ENCODE measurements at regions not wholly inside any gene's neighbourhood (a gene's known extent, or its start where the extent isn't known, plus 50 kb on each side); places are given as distances from the start of the nearest gene placed in this dataset.

DNA sequence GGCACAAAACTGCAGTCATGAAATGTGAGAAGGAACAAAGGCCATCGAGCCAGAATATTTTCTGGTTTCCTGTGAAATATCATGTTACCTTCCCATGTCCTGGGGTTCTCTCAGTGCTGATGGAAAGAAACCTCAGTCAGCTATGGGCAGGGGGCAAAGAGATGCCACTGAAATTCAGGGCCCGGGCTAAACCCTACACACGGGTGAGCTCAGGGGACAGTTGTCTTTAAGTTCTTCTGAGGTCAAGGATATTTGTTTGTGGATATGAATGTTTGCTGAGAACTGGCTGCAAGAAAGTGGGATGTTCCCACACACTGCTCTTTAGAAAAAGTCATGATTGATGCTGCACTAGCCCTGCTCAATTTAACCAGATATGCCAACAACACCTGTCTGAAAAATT lies 187.2 kb downstream of the MEX3B start:
- DNase-seq (ENCODE audit: low spot score in 2 of 2, unreplicated experiment in 2 of 2), result no peak
- TF ChIP-seq, protein P1, sequence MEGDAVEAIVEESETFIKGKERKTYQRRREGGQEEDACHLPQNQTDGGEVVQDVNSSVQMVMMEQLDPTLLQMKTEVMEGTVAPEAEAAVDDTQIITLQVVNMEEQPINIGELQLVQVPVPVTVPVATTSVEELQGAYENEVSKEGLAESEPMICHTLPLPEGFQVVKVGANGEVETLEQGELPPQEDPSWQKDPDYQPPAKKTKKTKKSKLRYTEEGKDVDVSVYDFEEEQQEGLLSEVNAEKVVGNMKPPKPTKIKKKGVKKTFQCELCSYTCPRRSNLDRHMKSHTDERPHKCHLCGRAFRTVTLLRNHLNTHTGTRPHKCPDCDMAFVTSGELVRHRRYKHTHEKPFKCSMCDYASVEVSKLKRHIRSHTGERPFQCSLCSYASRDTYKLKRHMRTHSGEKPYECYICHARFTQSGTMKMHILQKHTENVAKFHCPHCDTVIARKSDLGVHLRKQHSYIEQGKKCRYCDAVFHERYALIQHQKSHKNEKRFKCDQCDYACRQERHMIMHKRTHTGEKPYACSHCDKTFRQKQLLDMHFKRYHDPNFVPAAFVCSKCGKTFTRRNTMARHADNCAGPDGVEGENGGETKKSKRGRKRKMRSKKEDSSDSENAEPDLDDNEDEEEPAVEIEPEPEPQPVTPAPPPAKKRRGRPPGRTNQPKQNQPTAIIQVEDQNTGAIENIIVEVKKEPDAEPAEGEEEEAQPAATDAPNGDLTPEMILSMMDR (IDR thresholded peaks at IDR 0.05; ENCODE audit: unreplicated experiment), result no peak
- no peak overlapping the region for H3K4me3 Mint-ChIP-seq
- H3K27ac Mint-ChIP-seq, result no peak overlapping the region
- peaks cover 4% of the 10 kb centered on the region for H3K9me3 Mint-ChIP-seq
- no peaks in the 10 kb centered on the region for H3K27me3 Mint-ChIP-seq (ENCODE audit: low read depth)
- peaks cover 17% of the 10 kb centered on the region for H3K36me3 Mint-ChIP-seq
- H3K4me1 Mint-ChIP-seq, result no peaks in the 10 kb centered on the region

DNA sequence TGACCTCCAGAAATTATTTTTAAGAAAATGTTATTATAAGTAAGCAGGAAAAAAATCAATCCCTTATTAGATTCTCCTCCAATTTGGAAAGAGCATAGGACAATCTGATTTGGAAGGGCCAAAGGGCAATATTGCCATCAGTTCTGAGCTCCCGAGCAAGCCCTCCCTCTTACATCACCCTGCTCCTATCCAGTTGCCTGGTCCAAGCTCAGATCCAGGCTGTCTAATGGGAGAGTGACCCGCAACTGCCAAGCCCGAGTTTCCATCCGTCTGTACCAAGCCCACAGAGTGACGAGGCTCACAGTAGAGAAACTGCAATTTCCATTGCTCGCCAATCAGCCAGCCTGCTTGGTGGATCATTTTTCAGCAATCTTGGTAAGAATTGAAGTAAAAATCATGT lies 187.7 kb downstream of the MEX3B start:
- no peak for DNase-seq (ENCODE audit: low spot score in 2 of 2, unreplicated experiment in 2 of 2)
- H3K36me3 Mint-ChIP-seq, result peaks cover 13% of the 10 kb centered on the region
- TF ChIP-seq, protein P1 (IDR thresholded peaks at IDR 0.05; ENCODE audit: unreplicated experiment), result no peak
- H3K27ac Mint-ChIP-seq, result no peak overlapping the region
- H3K4me1 Mint-ChIP-seq, result peaks cover under 1% of the 10 kb centered on the region
- peaks cover 4% of the 10 kb centered on the region for H3K9me3 Mint-ChIP-seq
- H3K27me3 Mint-ChIP-seq (ENCODE audit: low read depth), result no peaks in the 10 kb centered on the region
- no peak overlapping the region for H3K4me3 Mint-ChIP-seq

DNA sequence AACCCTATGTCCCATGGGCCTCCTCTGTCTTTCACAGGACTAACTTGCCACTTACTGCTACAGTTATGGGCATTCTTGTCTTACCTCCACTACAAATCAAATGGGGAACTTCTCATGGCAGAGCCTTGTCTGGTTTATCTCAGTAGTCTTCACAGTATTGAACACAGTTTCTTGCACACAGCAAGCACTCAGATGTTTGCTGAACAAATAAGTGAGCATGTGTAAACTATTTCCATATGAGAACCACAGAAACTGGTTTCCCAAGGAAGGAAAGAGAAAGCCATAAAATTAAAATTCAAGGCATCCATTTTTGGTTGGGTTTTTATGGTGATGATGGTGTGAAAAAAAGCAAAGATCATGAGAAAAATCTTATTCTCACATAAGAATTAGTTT lies 189.2 kb downstream of the MEX3B start:
- H3K27me3 Mint-ChIP-seq (ENCODE audit: low read depth), result no peaks in the 10 kb centered on the region
- H3K9me3 Mint-ChIP-seq, result peaks cover 4% of the 10 kb centered on the region

DNA sequence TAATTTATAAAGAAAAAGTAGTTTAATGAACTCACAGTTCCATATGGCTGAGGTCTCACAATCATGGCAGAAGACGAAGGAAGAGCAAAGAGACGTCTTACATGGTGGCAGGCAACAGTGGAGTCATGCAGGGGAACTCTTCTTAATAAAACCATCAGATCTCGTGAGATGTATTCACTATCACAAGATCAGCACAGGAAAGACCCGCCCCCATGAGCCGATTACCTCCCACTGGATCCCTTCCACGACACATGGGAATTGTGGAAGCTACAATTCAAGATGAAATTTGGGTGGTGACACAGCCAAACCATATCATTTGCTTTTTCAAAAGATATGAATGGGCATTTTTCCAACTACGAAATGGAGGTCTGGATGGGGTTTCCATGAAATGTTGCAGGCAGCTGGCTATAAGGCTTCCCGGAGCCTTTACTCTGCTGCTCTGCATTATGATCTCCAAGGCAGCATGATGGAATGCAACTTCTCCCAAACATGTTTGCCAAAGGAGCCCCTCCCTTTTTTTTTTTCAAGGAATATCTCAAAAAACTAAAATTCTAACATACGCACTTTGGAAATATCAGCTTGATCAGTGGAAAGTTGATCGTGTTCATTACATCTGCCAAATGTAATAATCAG lies 189.7 kb downstream of the MEX3B start:
- Mint-ChIP-seq H3K36me3 (peaks cover 12% of the 10 kb centered on the region), H3K27ac (no peak overlapping the region), H3K4me1 (peaks cover 9% of the 10 kb centered on the region), H3K4me3 (no peak overlapping the region), H3K9me3 (peaks cover 4% of the 10 kb centered on the region), H3K27me3 (ENCODE audit: low read depth) (no peaks in the 10 kb centered on the region)
- DNase-seq (ENCODE audit: low spot score in 2 of 2, unreplicated experiment in 2 of 2), result no peak
- TF ChIP-seq, protein P1 (IDR thresholded peaks at IDR 0.05; ENCODE audit: unreplicated experiment), result no peak

More for the DNA sequence above, 189.2 kb downstream of the MEX3B start:
- peaks cover 12% of the 10 kb centered on the region for H3K36me3 Mint-ChIP-seq
- no peak overlapping the region for H3K4me3 Mint-ChIP-seq
- peaks cover 9% of the 10 kb centered on the region for H3K4me1 Mint-ChIP-seq
- no peak for DNase-seq (ENCODE audit: low spot score in 2 of 2, unreplicated experiment in 2 of 2)
- no peak overlapping the region for H3K27ac Mint-ChIP-seq
- TF ChIP-seq, protein P1 (IDR thresholded peaks at IDR 0.05; ENCODE audit: unreplicated experiment), result no peak

DNA sequence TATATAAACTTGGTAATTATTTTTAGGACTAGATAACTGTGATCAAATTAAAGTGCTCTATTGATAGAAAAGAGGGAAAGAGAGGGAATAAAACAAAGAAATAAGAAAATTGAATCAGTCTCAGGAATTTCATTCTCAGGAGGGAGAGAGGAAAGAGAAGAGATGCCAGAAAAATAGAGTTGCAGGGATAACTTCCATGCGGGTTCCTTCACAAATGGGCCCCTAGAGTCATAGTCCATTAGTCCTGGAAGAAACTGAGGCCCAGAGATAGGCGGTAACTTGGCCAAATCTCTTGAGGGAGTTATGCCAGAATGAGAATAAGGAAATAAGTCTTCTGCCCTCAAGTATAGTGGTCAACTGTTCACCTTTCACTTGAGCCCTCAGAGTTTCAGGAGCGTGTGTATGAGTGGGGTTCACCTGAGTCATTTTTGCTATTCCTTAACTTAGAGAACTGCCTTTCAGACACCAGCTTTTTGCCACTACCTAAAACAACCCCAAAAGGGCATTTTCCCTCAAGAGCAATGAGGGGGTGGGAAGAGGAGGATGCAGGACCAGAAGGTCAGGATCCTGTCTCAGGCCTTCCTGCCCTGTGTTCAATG lies 192.6 kb downstream of the MEX3B start:
- H3K4me3 Mint-ChIP-seq, result no peak overlapping the region
- peaks cover 10% of the 10 kb centered on the region for H3K36me3 Mint-ChIP-seq
- DNase-seq (ENCODE audit: low spot score in 2 of 2, unreplicated experiment in 2 of 2), result no peak
- H3K27ac Mint-ChIP-seq, result peak overlapping the region; percentile 10
- TF ChIP-seq, protein P1 (IDR thresholded peaks at IDR 0.05; ENCODE audit: unreplicated experiment), result no peak
- H3K27me3 Mint-ChIP-seq (ENCODE audit: low read depth), result no peaks in the 10 kb centered on the region
- H3K4me1 Mint-ChIP-seq, result peaks cover 16% of the 10 kb centered on the region
- peaks cover 4% of the 10 kb centered on the region for H3K9me3 Mint-ChIP-seq
